Neural progenitor cell (in vitro differentiated cells): ENCODE measurements at regions not wholly inside any gene's neighbourhood (a gene's known extent, or its start where the extent isn't known, plus 50 kb on each side); places are given as distances from the start of the nearest gene placed in this dataset.

ENCODE experiments used
- DNase-seq: peaks from one replicate; pipeline ENCODE4 v3.0.0-alpha.2; 2016; ENCODE audit warnings: low spot score
- H2AFZ ChIP-seq: fragments of 200-600 bp; sonication (generic); replicated peaks from 2 replicates; pipeline ENCODE4 v1.6.1; 2016; ENCODE audit warnings: antibody characterized with exemption
- H3F3A ChIP-seq: fragments of 200-600 bp; sonication (generic); 2 replicates; pipeline ENCODE4 v1.6.1; 2016; ENCODE audit warnings: antibody characterized with exemption, low read depth
- H3K27ac ChIP-seq: fragments of 200-600 bp; sonication (generic); 2 replicates; pipeline ENCODE4 v1.5.1; 2016; ENCODE audit warnings: mild to moderate bottlenecking
- H3K27me3 ChIP-seq: fragments of 200-600 bp; sonication (generic); 2 replicates; pipeline ENCODE4 v1.6.1; 2016; ENCODE audit warnings: mild to moderate bottlenecking, moderate library complexity
- H3K36me3 ChIP-seq: fragments of 200-600 bp; sonication (generic); 2 replicates; pipeline ENCODE4 v1.5.1; 2016
- H3K4me1 ChIP-seq: fragments of 200-600 bp; sonication (generic); 2 replicates; pipeline ENCODE4 v1.6.1; 2016; ENCODE audit warnings: mixed run types
- H3K4me2 ChIP-seq: fragments of 200-600 bp; sonication (generic); 2 replicates; pipeline ENCODE4 v1.6.1; 2016
- H3K4me3 ChIP-seq: fragments of 200-600 bp; sonication (generic); 2 replicates; pipeline ENCODE4 v1.5.1; 2016
- H3K79me2 ChIP-seq: fragments of 200-600 bp; sonication (generic); 2 replicates; pipeline ENCODE4 v1.6.1; 2016; ENCODE audit warnings: low read depth
- H3K9ac ChIP-seq: fragments of 200-600 bp; sonication (generic); 2 replicates; pipeline ENCODE4 v1.6.1; 2016
- H3K9me3 ChIP-seq: fragments of 200-600 bp; sonication (generic); 2 replicates; pipeline ENCODE4 v1.5.1; 2016; ENCODE audit warnings: low read depth
- H4K20me1 ChIP-seq: fragments of 200-600 bp; sonication (generic); 2 replicates; pipeline ENCODE4 v1.6.1; 2016; ENCODE audit warnings: low read depth
- H3K27ac Mint-ChIP-seq: 3 replicates; pipeline ENCODE4 v1.8.0; 2021; ENCODE audit warnings: mixed read lengths
- H3K27me3 Mint-ChIP-seq: 2 replicates; pipeline ENCODE4 v1.8.0; 2022; ENCODE audit warnings: low read depth, mild to moderate bottlenecking, inconsistent platforms, moderate library complexity, mixed read lengths; ENCODE audit not compliant: insufficient read depth
- H3K36me3 Mint-ChIP-seq: 3 replicates; pipeline ENCODE4 v1.8.0; 2021; ENCODE audit warnings: mixed read lengths
- H3K4me1 Mint-ChIP-seq: 3 replicates; pipeline ENCODE4 v1.8.0; 2021; ENCODE audit warnings: mixed read lengths
- H3K4me3 Mint-ChIP-seq: 3 replicates; pipeline ENCODE4 v1.8.0; 2021; ENCODE audit warnings: mild to moderate bottlenecking, moderate library complexity, mixed read lengths
- H3K9me3 Mint-ChIP-seq: 3 replicates; pipeline ENCODE4 v1.8.0; 2020; ENCODE audit warnings: mixed read lengths
- EZH2 ChIP-seq: fragments of 200-600 bp; sonication (generic); IDR thresholded peaks from 2 replicates; pipeline ENCODE4 v1.6.1; 2017; ENCODE audit warnings: antibody characterized with exemption, mild to moderate bottlenecking, moderate library complexity
- EZH2phosphoT487 ChIP-seq: fragments of 200-600 bp; sonication (generic); IDR thresholded peaks from 2 replicates; pipeline ENCODE4 v1.6.1; 2017; ENCODE audit warnings: antibody characterized with exemption
- TF ChIP-seq, protein P1 (sequence below): fragments of 200-600 bp; sonication (generic); IDR thresholded peaks from 2 replicates; pipeline ENCODE4 v1.5.1; 2017; ENCODE audit warnings: antibody characterized with exemption, mild to moderate bottlenecking

DNA sequence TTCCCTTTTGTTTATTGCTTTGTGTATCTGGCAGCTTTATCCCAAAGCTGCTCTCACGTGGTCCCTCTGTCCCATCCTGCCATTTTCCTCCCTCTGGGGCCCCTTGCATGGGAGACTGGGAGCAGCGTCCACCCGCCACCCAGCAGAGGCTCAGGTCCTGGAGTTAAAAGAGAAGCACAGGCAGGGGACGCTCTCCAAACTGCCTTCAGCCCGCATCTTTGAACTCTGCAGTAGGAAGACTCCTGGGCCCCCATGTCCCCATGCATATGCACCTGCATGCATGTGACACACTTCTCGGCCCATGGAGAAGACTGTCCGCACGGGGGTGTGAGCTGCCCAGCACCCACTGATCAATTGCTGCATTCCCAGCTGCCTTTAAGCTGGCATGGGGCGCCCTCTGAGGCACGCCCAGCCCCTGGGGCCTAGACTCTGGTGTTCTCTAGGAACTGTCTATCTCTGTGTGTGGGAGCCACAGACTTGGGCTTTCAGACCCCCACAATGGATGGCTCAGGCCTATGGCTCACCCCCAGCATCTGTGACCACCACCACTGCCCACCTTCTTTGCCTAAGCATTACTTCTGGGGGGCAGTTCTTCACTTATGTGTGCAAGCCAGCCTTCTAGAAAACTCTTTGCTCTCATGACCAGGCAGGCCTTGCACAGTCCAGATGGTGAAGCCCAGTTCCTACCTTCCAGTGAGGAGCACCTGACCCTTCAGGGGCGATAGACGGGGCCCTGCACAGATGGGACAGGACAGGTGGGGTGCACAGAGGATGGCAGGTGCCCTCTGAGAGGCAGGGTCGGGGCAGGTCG, 96.1 kb upstream of the DIO3 start:
- no peaks in the 10 kb centered on the region for H3K79me2 ChIP-seq
- no peak overlapping the region for H3K4me3 ChIP-seq
- H3F3A ChIP-seq: no peaks in the 10 kb centered on the region
- Mint-ChIP-seq H3K4me3 (no peak overlapping the region), H3K36me3 (no peaks in the 10 kb centered on the region), H3K27me3 (peaks cover 20% of the 10 kb centered on the region), H3K27ac (no peak overlapping the region), H3K9me3 (peaks cover 3% of the 10 kb centered on the region), H3K4me1 (peaks cover 20% of the 10 kb centered on the region)
- no peak overlapping the region for H3K4me2 ChIP-seq
- no peak overlapping the region for H2AFZ ChIP-seq
- no peaks in the 10 kb centered on the region for H3K36me3 ChIP-seq
- TF ChIP-seq, protein P1, sequence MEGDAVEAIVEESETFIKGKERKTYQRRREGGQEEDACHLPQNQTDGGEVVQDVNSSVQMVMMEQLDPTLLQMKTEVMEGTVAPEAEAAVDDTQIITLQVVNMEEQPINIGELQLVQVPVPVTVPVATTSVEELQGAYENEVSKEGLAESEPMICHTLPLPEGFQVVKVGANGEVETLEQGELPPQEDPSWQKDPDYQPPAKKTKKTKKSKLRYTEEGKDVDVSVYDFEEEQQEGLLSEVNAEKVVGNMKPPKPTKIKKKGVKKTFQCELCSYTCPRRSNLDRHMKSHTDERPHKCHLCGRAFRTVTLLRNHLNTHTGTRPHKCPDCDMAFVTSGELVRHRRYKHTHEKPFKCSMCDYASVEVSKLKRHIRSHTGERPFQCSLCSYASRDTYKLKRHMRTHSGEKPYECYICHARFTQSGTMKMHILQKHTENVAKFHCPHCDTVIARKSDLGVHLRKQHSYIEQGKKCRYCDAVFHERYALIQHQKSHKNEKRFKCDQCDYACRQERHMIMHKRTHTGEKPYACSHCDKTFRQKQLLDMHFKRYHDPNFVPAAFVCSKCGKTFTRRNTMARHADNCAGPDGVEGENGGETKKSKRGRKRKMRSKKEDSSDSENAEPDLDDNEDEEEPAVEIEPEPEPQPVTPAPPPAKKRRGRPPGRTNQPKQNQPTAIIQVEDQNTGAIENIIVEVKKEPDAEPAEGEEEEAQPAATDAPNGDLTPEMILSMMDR: no peak
- no peak for TF ChIP-seq EZH2
- TF ChIP-seq EZH2phosphoT487: no peak
- no peak for DNase-seq
- H3K9ac ChIP-seq: no peak overlapping the region
- H3K27ac ChIP-seq: no peak overlapping the region
- H4K20me1 ChIP-seq: no peaks in the 10 kb centered on the region
- H3K9me3 ChIP-seq: no peaks in the 10 kb centered on the region
- H3K27me3 ChIP-seq: peaks cover 48% of the 10 kb centered on the region
- no peaks in the 10 kb centered on the region for H3K4me1 ChIP-seq

DNA sequence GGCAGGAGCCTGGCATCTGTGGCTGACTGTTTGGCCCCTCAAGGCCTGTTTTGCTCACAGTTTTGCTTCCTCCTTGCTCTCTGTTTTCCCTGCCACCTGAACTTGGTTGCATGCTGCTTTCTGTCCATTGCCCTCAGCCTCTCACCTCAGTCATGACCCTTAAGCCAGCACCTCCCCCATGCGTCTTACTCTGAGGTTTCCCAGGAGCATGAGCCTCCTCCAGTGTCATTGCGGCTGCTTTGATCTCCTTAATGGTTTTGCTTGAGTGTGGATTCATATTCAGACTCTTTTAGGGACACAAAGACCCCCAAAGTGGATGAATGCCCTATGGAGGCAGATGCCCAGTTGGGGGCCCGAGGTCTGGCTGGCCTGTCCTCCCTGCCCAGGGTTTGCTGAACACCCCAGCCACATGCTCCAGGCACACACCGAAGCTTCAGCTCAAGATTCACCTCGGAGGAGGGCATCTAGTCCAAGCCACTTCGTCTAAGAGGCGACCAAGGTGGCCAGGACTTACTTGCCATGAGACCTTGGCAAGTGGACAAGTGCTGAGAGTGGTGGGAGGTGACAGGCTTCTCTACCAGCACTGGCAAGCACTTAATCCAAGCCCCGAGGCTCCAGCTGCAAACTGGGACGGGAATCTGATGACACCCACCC, 95.4 kb upstream of the DIO3 start:
- DNase-seq: no peak
- TF ChIP-seq, protein P1: no peak
- no peak for TF ChIP-seq EZH2
- no peak for TF ChIP-seq EZH2phosphoT487

DNA sequence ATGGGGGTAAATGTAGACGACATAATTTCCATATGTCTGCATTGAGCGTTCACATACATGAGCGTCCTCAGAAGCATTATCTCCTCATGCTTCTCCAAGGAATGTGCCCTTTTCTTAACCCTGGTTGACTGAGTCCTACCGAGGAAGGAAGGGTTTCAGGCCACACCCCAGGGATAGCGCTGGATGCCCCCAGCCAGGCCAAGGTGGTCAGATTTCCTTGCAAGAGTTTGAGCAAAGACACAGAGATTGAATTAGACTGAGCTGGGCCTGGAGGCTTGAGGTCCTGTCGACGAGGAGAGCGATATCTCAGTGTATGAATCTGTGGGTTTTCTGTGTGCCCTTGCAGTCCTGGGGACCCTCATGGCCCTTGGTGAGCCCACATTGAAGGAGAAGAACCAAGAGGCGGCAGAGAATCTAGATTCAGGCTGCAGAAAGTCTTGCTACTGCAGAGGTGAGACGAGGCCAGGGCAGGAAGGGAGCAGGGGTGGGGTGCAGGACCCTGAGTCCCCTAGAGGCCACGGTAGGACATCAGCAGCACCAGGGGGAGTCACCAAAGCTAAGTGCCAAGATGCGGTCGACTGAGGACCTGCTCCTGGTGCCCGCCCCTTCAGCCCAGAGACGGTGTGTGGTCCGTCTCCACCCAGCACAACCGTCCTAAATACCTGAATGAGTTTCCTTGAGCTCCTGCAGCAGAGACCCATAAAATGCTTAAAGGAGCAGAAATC, 94.7 kb upstream of the DIO3 start:
- no peaks in the 10 kb centered on the region for H3K9me3 ChIP-seq
- no peak overlapping the region for H3K27ac Mint-ChIP-seq
- no peaks in the 10 kb centered on the region for H3K79me2 ChIP-seq
- no peak overlapping the region for H3K4me3 ChIP-seq
- no peaks in the 10 kb centered on the region for H3K36me3 Mint-ChIP-seq
- H4K20me1 ChIP-seq: no peaks in the 10 kb centered on the region
- no peak overlapping the region for H3K9ac ChIP-seq
- peaks cover 22% of the 10 kb centered on the region for H3K4me1 Mint-ChIP-seq
- peaks cover 3% of the 10 kb centered on the region for H3K9me3 Mint-ChIP-seq
- no peak overlapping the region for H3K27ac ChIP-seq
- no peaks in the 10 kb centered on the region for H3K4me1 ChIP-seq
- no peaks in the 10 kb centered on the region for H3F3A ChIP-seq
- H3K4me3 Mint-ChIP-seq: no peak overlapping the region
- no peak for DNase-seq
- no peak for TF ChIP-seq EZH2
- TF ChIP-seq, protein P1: no peak
- TF ChIP-seq EZH2phosphoT487: no peak
- H3K27me3 Mint-ChIP-seq: peaks cover 14% of the 10 kb centered on the region
- H3K4me2 ChIP-seq: no peak overlapping the region
- peaks cover 34% of the 10 kb centered on the region for H3K27me3 ChIP-seq
- no peak overlapping the region for H2AFZ ChIP-seq
- H3K36me3 ChIP-seq: no peaks in the 10 kb centered on the region

More for the DNA sequence above, 95.4 kb upstream of the DIO3 start:
- no peak overlapping the region for H2AFZ ChIP-seq
- H3K4me1 ChIP-seq: no peaks in the 10 kb centered on the region
- H3K9ac ChIP-seq: no peak overlapping the region
- H3K79me2 ChIP-seq: no peaks in the 10 kb centered on the region
- H3K27ac ChIP-seq: no peak overlapping the region
- Mint-ChIP-seq H3K9me3 (peaks cover 3% of the 10 kb centered on the region), H3K4me1 (peaks cover 24% of the 10 kb centered on the region), H3K36me3 (no peaks in the 10 kb centered on the region), H3K27me3 (peaks cover 15% of the 10 kb centered on the region), H3K4me3 (peak overlapping the region; percentile 29), H3K27ac (no peak overlapping the region)
- no peaks in the 10 kb centered on the region for H3K9me3 ChIP-seq
- H3K4me3 ChIP-seq: no peak overlapping the region
- H3K4me2 ChIP-seq: no peak overlapping the region
- no peaks in the 10 kb centered on the region for H3F3A ChIP-seq
- H3K27me3 ChIP-seq: peaks cover 41% of the 10 kb centered on the region
- no peaks in the 10 kb centered on the region for H4K20me1 ChIP-seq
- H3K36me3 ChIP-seq: no peaks in the 10 kb centered on the region
